GM12865 (cell line): ENCODE measurements at regions not wholly inside any gene's neighbourhood (a gene's known extent, or its start where the extent isn't known, plus 50 kb on each side); places are given as distances from the start of the nearest gene placed in this dataset.

Source experiments
- DNase-seq: peaks from one replicate; pipeline ENCODE4 v3.0.0; 2010; ENCODE audit warnings: low read depth
- H3K4me3 ChIP-seq: 2 replicates; pipeline ENCODE4 v1.5.1; 2011; ENCODE audit warnings: mild to moderate bottlenecking, low read depth, low read length, control low read depth
- TF ChIP-seq, protein P1 (sequence below): IDR thresholded peaks from 2 replicates; pipeline ENCODE4 v1.5.1; 2011; ENCODE audit warnings: low read length, control low read depth, low read depth, inconsistent platforms; ENCODE audit not compliant: insufficient read depth; ENCODE audit errors: missing control alignments

DNA sequence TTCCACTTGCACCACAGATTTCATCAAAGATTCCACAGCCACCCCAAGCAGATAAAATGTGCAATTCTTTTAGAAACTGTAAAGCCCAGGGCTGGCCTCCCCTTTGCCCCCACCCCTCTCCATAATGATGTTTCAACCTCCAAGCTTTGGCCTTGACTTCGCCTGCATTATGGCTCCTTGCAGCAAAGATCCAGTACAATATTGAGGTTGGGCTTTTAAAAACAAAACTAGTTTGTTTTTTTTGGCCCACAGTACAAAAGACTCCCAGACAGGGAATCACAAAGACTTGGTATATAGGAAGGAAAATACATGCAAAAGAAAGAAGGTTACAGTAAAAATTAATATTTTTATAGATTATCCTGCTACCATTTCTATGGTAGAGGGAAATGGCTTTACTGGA lies 356.5 kb upstream of the PTBP2 start:
- DNase-seq = no peak
- no peak overlapping the region for H3K4me3 ChIP-seq
- TF ChIP-seq, protein P1, sequence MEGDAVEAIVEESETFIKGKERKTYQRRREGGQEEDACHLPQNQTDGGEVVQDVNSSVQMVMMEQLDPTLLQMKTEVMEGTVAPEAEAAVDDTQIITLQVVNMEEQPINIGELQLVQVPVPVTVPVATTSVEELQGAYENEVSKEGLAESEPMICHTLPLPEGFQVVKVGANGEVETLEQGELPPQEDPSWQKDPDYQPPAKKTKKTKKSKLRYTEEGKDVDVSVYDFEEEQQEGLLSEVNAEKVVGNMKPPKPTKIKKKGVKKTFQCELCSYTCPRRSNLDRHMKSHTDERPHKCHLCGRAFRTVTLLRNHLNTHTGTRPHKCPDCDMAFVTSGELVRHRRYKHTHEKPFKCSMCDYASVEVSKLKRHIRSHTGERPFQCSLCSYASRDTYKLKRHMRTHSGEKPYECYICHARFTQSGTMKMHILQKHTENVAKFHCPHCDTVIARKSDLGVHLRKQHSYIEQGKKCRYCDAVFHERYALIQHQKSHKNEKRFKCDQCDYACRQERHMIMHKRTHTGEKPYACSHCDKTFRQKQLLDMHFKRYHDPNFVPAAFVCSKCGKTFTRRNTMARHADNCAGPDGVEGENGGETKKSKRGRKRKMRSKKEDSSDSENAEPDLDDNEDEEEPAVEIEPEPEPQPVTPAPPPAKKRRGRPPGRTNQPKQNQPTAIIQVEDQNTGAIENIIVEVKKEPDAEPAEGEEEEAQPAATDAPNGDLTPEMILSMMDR = no peak

DNA sequence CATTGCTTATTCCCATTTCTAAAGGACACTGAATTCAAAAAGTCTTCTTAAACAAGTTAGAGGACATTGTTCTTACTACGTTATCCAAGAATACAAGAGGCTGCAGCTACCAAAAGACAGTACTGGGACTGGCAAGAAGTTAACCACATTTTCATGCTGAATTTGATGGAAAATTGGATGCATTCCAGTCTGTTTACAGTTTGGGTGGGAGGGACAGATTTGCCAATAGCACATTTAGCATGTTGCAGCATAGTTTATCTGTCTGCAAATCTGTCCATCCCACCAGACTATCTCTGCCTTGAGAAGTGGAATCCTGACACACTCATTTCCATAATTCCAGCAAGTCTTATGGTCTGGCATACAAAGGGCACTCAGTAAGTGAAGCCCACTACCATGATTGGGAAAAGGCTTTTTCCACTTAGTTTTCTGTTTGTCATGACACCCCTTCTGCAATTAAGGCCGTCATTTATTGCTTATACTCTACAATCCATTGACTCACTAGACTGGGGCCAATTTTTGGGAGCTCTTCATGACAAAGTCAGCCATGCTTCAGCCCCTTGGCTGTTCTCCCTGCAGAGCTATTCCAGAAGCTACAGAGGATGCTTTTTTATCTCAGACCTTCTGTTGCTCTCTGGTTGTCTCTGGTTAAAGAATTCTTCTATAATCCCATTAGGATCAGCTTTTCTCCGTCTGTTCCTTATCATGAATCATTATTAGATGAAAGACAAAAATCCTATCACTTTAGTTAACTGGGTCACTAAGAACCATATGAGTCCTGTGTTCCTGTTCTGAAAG lies 355.8 kb upstream of the PTBP2 start:
- no peak overlapping the region for H3K4me3 ChIP-seq
- TF ChIP-seq, protein P1 = no peak
- DNase-seq = no peak

DNA sequence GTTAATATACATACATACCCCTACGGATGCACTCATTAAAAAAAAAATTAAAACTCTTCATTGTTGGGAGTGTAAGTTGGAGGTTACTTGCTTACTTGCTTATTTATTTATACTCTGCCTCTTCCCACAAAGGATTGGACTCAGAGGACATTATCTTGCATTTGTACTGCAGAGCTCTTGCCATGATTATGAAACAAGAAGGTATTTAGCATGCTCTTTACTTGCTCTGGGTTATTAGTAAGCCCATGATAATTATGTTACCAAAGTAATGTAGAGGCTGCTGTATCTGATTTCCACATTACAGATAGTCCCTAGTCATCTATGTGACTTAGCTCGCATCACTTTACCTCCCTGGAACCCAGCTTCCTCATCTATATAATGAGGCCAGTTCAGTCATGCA lies 355.1 kb upstream of the PTBP2 start:
- TF ChIP-seq, protein P1 = no peak
- no peak overlapping the region for H3K4me3 ChIP-seq
- no peak for DNase-seq

GRCh38 chr1:96367791-96368190 lies 353.8 kb upstream of the PTBP2 start:
- TF ChIP-seq, protein P1 = no peak
- no peak overlapping the region for H3K4me3 ChIP-seq
- no peak for DNase-seq

GRCh38 chr1:96370757-96371156 lies 350.8 kb upstream of the PTBP2 start:
- no peak overlapping the region for H3K4me3 ChIP-seq
- DNase-seq = no peak
- TF ChIP-seq, protein P1 = no peak

DNA sequence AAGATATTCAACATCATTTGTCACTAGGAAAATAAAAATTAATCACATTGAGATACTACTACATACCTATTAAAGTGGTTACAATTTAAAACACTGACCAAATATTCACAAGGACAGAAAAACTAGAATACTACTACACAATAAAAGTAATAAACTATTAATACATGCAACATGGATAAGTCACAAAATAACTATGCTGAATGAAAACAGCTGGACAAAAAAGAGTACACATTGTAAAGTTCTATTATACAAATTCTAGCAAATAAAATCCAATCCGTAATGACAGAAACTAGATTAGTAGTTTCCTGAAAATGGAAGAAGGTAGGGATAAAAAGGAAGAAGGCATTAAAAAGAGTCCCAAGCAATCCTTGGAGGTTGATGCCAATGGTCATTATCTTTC lies 348.7 kb upstream of the PTBP2 start:
- TF ChIP-seq, protein P1 = no peak
- no peak overlapping the region for H3K4me3 ChIP-seq
- DNase-seq = no peak
